Esophagus squamous epithelium (tissue), 5 donors: ENCODE measurements at regions not wholly inside any gene's neighbourhood (a gene's known extent, or its start where the extent isn't known, plus 50 kb on each side); places are given as distances from the start of the nearest gene placed in this dataset.
"Not testable (repeated sequence)": the region's sequence is repeated elsewhere in the genome, so short reads cannot be mapped to it uniquely, and the experiment has no call there.

Source experiments
- DNase-seq: peaks from one replicate; lab custom pipeline; 2025; lab: John Stamatoyannopoulos, UW
- H3K27ac ChIP-seq, 4 donors: fragments of 200-600 bp; sonication (generic); one replicate each; pipeline ENCODE4 v1.5.1; 2016 to 2019; ENCODE audit warnings: mild to moderate bottlenecking in 1 of 4
- H3K27me3 ChIP-seq, 4 donors: fragments of 200-600 bp; sonication (generic); 1 replicate in 3 of 4; 2 replicates in 1 of 4; pipeline versions ENCODE4 v1.5.1 to v1.6.0; 2017 to 2021; ENCODE audit warnings: antibody characterized with exemption in 1 of 4
- H3K36me3 ChIP-seq, 3 donors: fragments of 200-600 bp; sonication (generic); one replicate each; pipeline ENCODE4 v1.5.1; 2016 to 2019
- H3K4me1 ChIP-seq, 3 donors: fragments of 200-600 bp; sonication (generic); one replicate each; pipeline ENCODE4 v1.5.1; 2017 to 2019
- H3K4me3 ChIP-seq, 4 donors: fragments of 200-600 bp; sonication (generic); 1 replicate in 3 of 4; 2 replicates in 1 of 4; pipeline ENCODE4 v1.5.1; 2016 to 2019; ENCODE audit warnings: mild to moderate bottlenecking in 2 of 4, moderate library complexity in 1 of 4
- H3K9me3 ChIP-seq, 3 donors: fragments of 200-600 bp; sonication (generic); one replicate each; pipeline ENCODE4 v1.5.1; 2016 to 2019
- CTCF ChIP-seq, 6 experiments: fragments of 450-650 bp in 4 of 6; fragments of 200-600 bp in 2 of 6; sonication (generic) in 2 of 6; IDR thresholded peaks; one replicate each; pipeline ENCODE4 v1.5.1; 2016 to 2019; ENCODE audit warnings: antibody characterized with exemption in 6 of 6, mild to moderate bottlenecking in 4 of 6, moderate library complexity in 4 of 6
- POLR2A ChIP-seq, 4 donors: fragments of 450-650 bp; IDR thresholded peaks; one replicate each; pipeline ENCODE4 v1.6.1; 2017; ENCODE audit warnings: antibody characterized with exemption in 4 of 4, mild to moderate bottlenecking in 4 of 4, moderate library complexity in 3 of 4
- WGBS, 2 donors: methylation state at CpG; one replicate each; pipeline ENCODE4 v1.1.5; 2018; 5-methylcytosine and 5-hydroxymethylcytosine counted together
- intact Hi-C: fragments of 100-400 bp; cut with DNase I; formaldehyde crosslinking; loops from one replicate; pipeline ENCODE4 v1.15.0; 2022
- donor health status: DM: yes; HTN: yes; CAD: no.

GRCh38 chr7:12004581-12004980 is 172.6 kb upstream of the THSD7A start:
- intact Hi-C loops, result no loop called here
- H3K36me3 ChIP-seq, result no peaks in the 10 kb centered on the region
- H3K9me3 ChIP-seq, result no peaks in the 10 kb centered on the region
- no peak overlapping the region for H3K27ac ChIP-seq
- H3K27me3 ChIP-seq, result no peaks in the 10 kb centered on the region
- no peaks in the 10 kb centered on the region for H3K4me1 ChIP-seq
- DNase-seq, result no peak
- no peak for TF ChIP-seq POLR2A (IDR thresholded peaks at IDR 0.05)
- no peak for TF ChIP-seq CTCF (IDR thresholded peaks at IDR 0.05)
- H3K4me3 ChIP-seq, result no peak overlapping the region
- WGBS, 2 donors, result 68 to 75% methylated on average over 5 of the region's 5 CpGs

GRCh38 chr7:12007576-12007975 is 175.6 kb upstream of the THSD7A start:
- Histone ChIP-seq H3K27me3 (no peaks in the 10 kb centered on the region), H3K9me3 (no peaks in the 10 kb centered on the region), H3K36me3 (no peaks in the 10 kb centered on the region), H3K4me1 (no peaks in the 10 kb centered on the region), H3K27ac (no peak overlapping the region), H3K4me3 (no peak overlapping the region)
- intact Hi-C loops, result no loop called here
- TF ChIP-seq CTCF (IDR thresholded peaks at IDR 0.05) (no peak), POLR2A (IDR thresholded peaks at IDR 0.05) (no peak)
- no peak for DNase-seq
- WGBS, 2 donors, result 20 to 29% methylated on average over 2 of the region's 2 CpGs

GRCh38 chr7:12013983-12014382 is 182.0 kb upstream of the THSD7A start:
- Histone ChIP-seq H3K27ac (no peak overlapping the region), H3K27me3 (no peaks in the 10 kb centered on the region), H3K4me3 (no peak overlapping the region), H3K4me1 (no peaks in the 10 kb centered on the region), H3K9me3 (no peaks in the 10 kb centered on the region), H3K36me3 (no peaks in the 10 kb centered on the region)
- TF ChIP-seq CTCF (IDR thresholded peaks at IDR 0.05) (no peak), POLR2A (IDR thresholded peaks at IDR 0.05) (no peak)
- DNase-seq, result no peak
- 37 to 41% methylated on average over 1 of the region's 1 CpG for WGBS, 2 donors
- intact Hi-C loops, result no loop called here

GRCh38 chr7:12016439-12016838 is 184.4 kb upstream of the THSD7A start:
- TF ChIP-seq POLR2A (IDR thresholded peaks at IDR 0.05) (no peak), CTCF (IDR thresholded peaks at IDR 0.05) (no peak)
- Histone ChIP-seq H3K4me3 (no peak overlapping the region), H3K36me3 (no peaks in the 10 kb centered on the region), H3K27ac (no peak overlapping the region), H3K27me3 (no peaks in the 10 kb centered on the region), H3K4me1 (no peaks in the 10 kb centered on the region), H3K9me3 (no peaks in the 10 kb centered on the region)
- intact Hi-C loops, result no loop called here
- 23 to 38% methylated on average over 1 of the region's 1 CpG for WGBS, 2 donors
- DNase-seq, result no peak

GRCh38 chr7:12017046-12017445 is 185.0 kb upstream of the THSD7A start:
- Histone ChIP-seq H3K27me3 (no peaks in the 10 kb centered on the region), H3K4me3 (no peak overlapping the region), H3K9me3 (no peaks in the 10 kb centered on the region), H3K4me1 (no peaks in the 10 kb centered on the region), H3K36me3 (no peaks in the 10 kb centered on the region), H3K27ac (no peak overlapping the region)
- intact Hi-C loops, result no loop called here
- TF ChIP-seq POLR2A (IDR thresholded peaks at IDR 0.05), result no peak
- TF ChIP-seq CTCF (IDR thresholded peaks at IDR 0.05), result no peak
- WGBS, 2 donors, result 29 to 40% methylated on average over 1 of the region's 1 CpG
- DNase-seq, result no peak

GRCh38 chr7:12022011-12022410 is 189.1 kb upstream of the TMEM106B start:
- intact Hi-C loops, H3K36me3 ChIP-seq, H3K27me3 ChIP-seq, H3K4me3 ChIP-seq, H3K4me1 ChIP-seq, DNase-seq, H3K27ac ChIP-seq, H3K9me3 ChIP-seq: not testable (repeated sequence)
- WGBS, 2 donors, result 44 to 48% methylated on average over 1 of the region's 1 CpG
